Amniotic stem cell (primary cell): ENCODE measurements at regions not wholly inside any gene's neighbourhood (a gene's known extent, or its start where the extent isn't known, plus 50 kb on each side); places are given as distances from the start of the nearest gene placed in this dataset.
"Not testable (repeated sequence)": the region's sequence is repeated elsewhere in the genome, so short reads cannot be mapped to it uniquely, and the experiment has no call there.

Experiments
- DNase-seq: peaks from one replicate; lab custom pipeline; 2025; lab: John Stamatoyannopoulos, UW

DNA sequence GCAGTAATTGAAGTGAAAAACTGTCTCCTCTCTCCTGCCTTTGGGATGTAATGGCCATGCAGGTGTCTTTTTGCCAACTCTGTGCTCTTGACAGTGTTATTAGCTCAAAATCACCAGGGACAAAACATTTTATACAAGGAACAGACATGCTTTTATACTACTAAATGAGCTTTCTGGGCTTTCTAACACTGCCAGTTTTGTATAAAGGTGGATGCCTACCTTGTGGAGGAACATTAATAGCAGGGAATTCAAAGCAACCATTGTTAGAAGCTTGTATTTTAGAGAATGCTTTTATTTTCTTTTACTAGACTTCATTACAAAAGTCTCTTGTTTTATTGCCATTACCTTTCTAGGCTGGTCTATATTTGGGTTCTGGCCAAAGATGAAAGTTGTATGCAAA lies 54.7 kb upstream of the ARSJ start:
- no peak for DNase-seq

DNA sequence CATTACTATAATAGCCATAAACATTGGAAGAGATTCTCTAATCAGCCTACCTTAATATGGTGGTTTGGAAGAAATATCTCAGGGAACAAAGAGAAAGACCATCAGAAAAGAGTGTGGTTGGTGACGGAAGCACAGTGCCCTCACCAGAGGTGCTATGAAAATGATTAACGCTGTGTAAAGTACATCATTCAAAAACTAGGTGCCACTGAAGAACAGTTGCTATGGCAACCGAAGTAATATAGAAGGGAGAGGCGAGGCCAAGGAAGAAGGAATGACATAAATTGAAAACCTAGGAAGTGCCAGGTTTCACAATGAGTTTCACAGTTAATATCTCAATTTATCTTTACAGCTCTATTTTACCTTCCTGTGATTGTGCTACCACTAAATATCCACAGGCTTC lies 57.0 kb upstream of the ARSJ start:
- no peak for DNase-seq

DNA sequence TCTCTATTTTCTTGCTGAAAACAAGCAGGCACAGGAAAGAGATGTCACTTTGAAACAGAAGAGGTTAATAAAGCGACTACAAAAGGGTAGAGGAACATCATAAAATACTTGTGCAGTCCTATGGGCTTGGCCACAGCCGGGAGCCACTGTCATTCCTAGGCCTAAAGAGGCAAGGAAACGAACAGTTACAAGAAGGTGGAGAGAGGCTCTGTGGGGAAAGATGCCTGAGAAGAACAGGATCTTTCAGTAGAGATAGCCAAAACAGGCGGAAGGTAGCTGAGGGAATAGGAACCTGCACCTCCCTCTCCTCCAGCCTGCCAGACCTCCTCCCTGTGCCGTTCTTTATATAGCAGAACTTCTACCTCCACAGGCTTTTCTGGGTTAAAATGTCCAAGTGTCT lies 57.4 kb upstream of the ARSJ start:
- DNase-seq = no peak

DNA sequence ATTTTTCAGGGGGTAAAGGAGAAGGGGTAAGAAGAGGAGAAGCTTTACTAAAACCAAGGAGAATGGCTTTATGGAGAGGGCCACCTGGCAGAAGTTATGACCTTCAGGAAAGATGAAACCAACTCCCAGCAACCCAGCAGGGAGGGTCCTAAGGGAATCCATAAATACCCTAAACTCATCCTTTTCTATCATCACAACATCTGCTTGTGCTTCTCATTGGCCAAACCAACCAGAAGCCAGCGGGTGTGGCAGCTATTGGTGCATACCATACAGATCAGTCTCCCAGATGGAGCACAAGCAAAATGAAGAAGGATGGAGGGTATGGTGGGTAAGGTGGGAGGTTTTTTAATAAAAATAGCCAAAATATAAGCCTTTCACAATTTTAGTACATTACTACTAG lies 58.5 kb upstream of the ARSJ start:
- no peak for DNase-seq

DNA sequence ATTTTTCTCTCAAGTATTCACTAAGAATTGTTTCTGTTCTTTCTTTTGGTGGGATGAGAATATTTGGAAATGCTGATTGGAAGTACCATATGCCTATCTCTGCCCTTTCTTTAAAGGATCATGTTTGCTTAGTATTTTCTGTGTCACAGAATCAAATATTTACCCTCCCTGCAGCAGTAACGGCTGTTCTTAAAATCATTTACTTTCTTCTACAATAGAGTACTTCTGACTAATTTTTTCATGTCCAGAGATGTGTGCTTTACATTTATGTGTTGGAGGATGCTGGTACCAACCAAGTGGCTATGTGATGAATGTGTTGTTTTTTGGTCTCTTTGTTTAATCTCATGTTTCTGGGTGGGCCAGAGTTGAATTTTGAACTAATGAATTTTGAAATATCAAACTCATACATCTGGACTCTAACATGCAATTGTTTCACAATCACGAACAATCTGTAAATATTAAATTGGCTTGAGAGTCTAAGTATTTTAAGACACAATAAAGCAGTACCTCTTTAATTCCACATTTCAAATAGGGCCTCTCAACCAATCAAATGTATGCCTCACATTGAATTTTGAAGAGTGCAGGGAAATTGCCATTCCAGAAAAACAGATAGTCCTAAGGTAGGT lies 59.4 kb upstream of the ARSJ start:
- no peak for DNase-seq

DNA sequence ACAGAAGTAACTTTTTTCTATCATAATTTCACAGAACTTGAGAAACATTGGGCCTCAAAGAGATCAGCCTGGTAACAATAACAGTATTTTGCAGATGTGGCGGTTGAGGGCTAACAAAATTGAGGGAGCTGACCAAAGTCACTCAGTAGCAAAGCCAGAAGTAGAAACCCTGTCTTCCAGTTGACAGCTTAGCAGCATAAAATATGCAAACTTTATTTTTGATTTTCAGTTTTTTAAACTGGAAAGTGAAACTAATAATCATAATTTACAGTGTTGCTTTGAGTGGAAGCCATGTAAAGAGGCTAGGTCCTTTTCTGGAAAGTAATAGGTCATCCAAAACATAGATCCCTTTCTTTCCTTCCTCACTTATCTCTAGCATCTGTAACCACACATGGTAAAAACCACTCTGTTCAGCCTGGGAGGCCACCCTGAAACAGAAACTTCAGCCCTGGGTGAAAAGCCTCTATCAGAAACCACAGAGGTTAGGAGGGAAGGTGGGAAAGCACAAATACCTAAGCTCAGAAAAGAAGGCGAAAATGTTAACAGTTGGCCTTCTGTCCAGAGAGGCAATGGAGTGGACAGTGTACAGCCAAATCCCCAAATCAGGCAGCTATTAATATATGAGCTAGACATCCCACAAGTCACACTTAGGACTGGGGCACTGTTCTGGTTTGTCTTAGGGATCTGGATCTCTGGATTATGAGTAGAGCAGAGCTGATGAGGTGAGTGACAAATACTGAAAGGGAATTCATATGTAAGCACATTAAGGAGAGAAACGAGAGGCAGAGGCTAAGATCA lies 61.1 kb upstream of the ARSJ start:
- no peak for DNase-seq

DNA sequence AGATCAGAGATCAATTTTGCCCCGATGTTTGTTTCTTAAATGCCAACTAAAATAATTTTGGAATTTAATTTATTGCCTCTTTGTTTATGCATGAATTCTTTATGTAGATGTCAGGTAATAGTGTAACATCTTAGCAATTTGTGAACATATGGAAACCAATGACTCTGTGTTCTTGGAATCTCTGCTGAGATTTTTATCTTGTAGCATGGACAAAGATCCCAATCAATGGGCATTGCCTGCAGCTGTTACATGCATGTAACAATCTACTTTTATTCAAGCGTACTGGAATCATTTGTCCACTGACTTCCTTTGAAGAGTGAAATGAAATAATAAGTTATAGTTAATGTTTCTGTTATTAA lies 61.6 kb upstream of the ARSJ start:
- DNase-seq = no peak

DNA sequence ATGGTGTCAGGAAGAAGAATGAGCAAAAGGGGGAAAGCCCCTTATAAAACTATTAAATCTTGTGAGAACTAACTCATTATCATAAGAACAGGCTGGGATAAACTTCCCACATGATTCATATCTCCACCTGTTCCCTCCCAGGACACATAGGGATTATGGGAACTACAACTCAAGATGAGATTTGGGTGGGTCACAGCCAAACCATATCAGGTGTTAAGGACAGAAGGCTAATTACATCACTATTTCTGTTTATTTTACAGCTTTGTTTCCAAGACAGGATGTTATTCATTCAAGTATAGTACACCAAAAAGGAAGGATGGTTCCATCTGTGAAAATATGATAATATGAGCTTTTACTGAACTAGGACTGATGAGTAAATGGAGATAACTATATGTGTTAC lies 63.7 kb upstream of the ARSJ start:
- no peak for DNase-seq

DNA sequence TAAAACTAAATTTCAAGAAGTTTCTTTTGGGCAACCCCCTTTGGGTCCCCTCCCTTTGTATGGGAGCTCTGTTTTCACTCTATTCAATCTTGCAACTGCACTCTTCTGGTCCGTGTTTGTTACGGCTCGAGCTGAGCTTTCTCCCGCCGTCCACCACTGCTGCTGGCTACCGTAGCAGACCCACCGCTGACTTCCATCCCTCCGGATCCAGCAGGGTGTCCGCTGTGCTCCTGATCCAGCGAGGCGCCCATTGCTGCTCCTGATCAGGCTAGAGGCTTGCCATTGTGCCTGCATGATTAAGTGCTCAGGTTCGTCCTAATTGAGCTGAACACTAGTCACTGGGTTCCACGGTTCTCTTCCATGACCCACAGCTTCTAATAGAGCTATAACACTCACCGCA lies 64.9 kb upstream of the ARSJ start:
- DNase-seq = not testable (repeated sequence)

DNA sequence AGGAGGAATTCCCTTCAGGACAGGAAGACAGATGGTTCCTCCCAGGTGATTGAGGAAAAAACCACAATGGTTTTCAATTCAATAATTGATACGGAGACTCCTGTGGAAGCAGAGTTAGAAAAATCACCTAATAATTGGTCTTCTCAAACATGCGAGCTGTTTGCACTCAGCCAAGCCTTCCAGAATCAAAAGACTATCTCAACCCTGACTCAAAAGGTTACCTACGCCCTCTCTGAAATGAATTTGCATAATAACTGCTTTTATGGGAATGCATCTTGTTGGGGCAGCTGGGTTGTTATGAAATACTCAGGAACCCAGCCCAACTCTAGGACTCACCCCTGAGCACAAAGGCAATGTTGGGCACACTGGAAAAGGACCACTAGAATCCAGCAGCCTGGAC lies 66.9 kb upstream of the ARSJ start:
- DNase-seq = no peak

DNA sequence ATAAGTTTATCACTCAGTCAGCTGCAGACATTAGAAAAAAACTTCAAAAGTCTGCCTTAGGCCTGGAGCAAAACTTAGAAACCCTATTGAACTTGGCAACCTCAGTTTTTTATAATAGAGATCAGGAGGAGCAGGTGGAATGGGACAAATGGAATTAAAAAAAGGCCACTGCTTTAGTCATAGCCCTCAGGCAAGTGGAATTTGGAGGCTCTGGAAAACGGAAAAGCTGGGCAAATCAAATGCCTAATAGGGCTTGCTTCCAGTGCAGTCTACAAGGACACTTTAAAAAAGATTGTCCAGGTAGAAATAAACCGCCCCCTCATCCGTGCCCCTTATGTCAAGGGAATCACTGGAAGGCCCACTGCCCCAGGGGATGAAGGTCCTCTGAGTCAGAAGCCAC lies 68.7 kb upstream of the ARSJ start:
- DNase-seq = not testable (repeated sequence)

DNA sequence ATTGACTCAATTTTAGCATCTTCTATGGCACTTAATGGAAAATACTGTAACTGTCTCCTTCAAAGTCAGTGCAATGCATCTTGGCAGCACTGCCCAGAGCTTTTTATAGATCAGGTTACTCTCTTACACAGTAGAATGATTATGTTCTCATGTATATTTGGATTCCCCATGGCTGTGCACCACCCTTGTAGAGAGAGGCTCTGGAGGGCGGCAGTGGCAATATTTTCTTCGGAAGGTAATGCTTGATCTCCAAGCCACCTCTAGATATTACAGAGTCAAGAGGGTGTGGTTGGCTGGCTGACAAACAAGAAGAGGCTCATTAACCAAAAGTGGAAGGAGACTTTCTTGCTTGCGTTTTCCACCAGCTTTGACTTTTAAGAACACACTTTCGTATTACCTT lies 72.8 kb upstream of the ARSJ start:
- DNase-seq = no peak

DNA sequence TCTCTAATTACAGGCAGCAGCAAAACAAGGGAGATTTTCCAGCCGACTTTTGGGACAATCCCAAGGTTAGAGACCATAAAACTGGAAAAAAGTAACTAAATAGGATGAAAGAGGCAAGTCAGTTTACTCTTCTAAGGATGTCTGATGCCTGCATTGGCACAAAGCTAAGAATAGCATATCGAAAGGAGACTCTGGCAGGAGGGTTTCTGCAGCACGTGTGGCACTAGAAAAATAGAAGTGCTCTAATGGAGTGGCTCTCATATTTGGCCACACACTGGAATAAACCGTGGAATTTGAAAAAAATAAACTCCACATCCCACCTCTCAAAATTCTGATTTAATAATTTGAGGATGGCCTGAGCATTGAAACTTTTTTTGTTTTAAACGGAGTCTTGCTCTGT lies 77.2 kb upstream of the ARSJ start:
- no peak for DNase-seq

DNA sequence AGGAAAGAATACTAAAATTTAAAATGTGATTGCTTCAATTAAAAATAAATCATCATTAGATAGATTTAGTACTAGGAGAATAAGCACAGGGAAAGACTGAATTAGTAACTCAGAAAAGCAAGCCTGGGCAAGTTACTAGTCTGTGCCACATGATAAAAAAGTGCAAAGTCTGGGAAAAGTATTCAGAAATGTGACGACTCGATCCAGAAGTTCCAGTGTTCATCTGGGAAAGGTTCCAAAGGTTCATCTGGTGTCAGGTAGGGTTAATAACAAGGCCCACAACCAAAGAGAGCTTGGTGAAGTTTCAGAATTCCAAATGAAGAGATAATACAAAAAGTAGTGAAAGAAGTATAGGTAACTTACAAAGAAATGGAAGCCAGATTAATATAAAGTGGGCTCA lies 78.3 kb upstream of the ARSJ start:
- DNase-seq = no peak

DNA sequence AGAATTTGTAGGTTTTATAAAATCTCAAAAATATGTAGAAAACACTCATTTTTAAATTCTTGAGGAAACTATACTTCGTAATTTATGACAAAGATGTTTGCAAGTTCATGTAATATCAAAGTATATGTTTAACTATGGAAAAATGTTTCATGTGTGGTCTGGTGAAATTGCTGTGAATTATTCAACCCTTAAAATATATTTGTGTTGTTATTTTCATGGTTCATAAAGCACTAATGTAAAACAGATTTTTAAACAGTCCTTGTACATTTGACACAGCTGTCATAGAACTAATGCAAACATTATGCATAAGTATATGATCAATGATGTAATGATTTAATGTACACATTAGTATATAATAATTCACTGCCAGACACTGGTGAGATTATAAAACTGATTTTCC lies 83.1 kb upstream of the ARSJ start:
- DNase-seq = no peak

DNA sequence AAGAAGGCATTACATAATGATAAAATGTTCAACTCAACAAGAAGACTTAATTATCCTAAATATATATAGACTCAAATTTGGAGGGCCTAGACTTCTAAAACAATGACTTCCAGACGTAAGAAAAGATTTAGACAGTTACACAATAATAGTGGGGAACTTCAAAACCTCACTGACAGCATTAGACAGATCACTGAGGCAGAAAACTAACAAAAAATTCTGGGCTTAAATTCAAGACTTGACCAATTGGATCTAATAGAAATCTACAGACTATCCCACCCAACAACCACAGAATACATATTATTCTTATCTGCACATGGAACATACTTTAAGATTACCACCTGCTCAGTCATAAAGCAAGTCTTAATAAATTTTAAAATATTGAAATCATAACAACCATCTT lies 93.3 kb upstream of the ARSJ start:
- no peak for DNase-seq

DNA sequence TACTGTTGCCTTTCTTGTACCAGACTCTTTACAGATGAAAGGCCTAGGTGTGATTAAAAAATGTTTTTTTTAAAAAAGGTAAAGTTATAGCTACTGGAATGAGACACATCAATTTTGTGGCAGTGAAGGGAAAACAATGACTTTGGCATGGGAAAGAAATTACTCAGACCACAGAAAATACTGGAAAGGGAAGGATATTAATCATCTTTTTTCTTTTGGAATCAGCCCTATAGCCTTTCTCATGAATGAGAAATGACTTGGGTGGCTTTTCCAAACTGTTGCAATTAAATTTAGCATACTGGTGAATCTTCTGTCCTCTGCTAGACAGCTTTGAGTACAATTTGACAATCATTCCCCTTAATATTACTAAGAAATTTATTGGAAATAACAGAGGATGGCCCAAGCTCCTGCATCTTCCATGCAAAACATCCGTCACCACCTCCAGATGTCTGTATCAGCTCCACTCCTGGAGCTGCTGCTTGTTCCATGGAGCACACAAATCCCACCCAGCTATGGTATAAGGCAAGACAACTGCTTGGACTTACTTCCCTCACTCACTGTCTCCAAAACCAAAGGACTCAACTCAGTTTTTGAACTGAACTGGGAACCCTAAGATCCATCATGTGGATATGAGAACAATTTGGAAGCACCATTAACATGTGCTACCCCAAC lies 97.6 kb upstream of the ARSJ start:
- DNase-seq = no peak

DNA sequence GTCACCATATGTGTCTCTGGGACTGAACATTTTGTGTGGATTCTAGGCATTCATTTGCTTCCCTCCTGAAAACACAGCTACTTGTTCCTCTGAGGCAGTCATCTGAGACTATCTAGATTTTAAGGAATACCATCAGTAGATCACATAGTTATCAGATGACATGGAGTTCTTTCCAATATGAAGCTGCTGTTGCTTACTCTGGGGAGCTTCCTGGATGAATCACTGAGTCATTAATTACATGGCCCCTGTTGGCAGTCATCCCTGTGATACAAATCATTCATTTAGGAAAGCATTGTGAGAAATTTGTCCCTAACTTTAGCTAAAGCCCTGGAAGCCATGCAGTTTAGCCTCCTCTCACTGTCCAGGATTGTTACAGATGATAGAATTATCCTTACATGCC lies 98.2 kb upstream of the ARSJ start:
- peak; percentile 70 for DNase-seq

DNA sequence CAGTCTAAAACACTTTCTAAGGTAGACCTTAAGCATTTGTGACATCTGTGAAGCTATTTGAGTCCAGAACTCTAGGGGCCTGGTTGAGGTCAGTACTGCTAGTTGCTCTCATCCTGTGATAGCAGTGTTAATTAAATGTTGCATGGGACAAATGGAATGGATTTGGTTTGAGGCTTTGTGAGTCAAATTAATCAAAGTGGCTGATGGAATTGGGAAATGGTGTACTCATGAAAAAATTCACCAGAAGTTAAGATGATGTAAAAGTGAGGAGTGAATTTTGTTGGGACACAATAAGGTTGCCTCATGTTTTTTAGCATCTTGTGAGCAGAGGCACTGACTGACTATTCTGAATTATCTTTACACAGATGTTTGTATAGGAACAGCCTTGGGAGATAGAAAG lies 99.2 kb upstream of the ARSJ start:
- DNase-seq = no peak

DNA sequence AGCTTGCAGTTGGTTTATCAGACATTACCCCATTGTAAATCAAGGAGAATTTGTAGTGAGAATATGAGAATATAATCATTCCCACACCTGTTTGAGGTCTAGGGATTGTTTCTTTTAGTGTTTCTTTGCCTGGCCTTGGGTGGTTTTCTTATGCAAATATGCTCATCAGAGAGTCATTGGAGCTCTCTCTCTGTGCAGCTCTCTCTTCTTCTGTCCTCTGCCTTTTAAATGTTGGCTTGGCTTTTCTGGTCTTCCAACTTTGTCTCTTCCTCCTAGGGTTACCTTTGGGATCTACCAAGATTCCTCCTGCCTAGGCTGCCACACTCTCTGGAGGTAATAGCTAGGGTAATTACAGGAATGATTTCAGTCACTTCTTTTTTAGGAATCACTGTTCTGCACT lies 102.3 kb upstream of the ARSJ start:
- no peak for DNase-seq

DNA sequence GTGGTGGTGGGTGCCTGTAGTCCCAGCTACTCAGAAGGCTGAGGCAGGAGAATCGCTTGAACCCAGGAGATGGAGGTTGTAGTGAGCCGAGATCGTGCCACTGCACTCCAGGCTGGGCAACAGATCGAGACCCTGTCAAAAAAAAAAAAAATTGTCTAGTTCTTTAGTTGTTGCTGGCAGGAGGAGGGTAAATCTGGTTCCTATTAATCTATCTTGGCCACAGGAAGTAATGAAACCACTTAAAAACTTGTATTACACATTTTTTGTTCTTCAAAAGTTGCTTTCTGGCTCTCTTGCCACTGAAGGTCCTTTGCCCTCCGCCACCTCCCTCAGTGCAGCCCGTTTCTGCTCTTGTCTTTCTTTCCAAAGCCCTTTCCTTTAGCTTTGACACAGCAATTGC lies 102.9 kb upstream of the ARSJ start:
- no peak for DNase-seq

DNA sequence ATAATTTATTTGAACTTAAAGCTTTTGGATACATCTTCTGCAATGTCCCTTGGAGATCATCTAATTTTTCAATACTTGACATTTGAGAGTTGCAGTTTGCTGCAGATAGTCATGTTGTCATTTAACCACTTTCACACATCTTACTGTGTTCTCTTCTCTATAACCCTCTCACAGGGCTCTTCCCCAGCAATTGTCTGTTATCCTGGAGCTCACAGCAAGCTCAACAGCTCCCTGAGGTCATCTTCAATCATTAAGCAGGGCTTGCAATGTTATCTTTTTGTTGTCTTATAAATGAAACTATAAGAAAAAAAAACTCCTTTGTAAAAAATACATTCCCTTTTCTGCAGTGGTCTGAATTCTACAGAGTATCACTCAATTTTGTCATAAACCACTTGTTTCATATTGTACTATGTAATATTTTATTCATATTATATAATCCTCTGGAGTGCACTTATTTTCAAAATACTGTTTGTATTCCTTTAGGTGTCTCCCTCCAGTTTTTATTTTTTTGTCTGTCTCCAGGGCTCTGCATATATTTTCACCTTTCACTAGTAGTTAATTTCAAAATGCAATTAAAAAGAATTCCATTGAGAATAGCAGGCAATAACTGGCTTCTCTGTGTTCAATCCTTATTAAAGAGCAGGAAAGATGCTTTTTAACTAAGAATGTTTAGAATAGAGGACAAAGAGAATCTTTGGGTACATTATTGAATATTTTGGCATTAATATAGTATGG lies 106.3 kb upstream of the ARSJ start:
- DNase-seq = no peak
